Upper lobe of right lung (tissue), 1 donor: ENCODE measurements at regions not wholly inside any gene's neighbourhood (a gene's known extent, or its start where the extent isn't known, plus 50 kb on each side); places are given as distances from the start of the nearest gene placed in this dataset.

Source experiments
- ATAC-seq: fragments of 200-7000 bp; cut with Tn5 transposase; one replicate; pipeline ENCODE4 v1.9.1; 2020; ENCODE audit warnings: mild to moderate bottlenecking, moderate library complexity
- DNase-seq: peaks from one replicate; pipeline ENCODE4 v3.0.0-alpha.2; 2020
- H3K27ac ChIP-seq: fragments of 200-600 bp; one replicate; pipeline ENCODE4 v1.8.0; 2022
- H3K27me3 ChIP-seq: fragments of 200-600 bp; one replicate; pipeline ENCODE4 v1.8.0; 2022; ENCODE audit warnings: mild to moderate bottlenecking
- H3K36me3 ChIP-seq: fragments of 200-600 bp; one replicate; pipeline ENCODE4 v1.8.0; 2022
- H3K4me1 ChIP-seq: fragments of 200-600 bp; one replicate; pipeline ENCODE4 v1.8.0; 2022
- H3K4me3 ChIP-seq: fragments of 200-600 bp; one replicate; pipeline ENCODE4 v1.8.0; 2022; ENCODE audit warnings: mild to moderate bottlenecking
- H3K9me3 ChIP-seq: fragments of 200-600 bp; one replicate; pipeline ENCODE4 v1.8.0; 2022
- CTCF ChIP-seq: fragments of 200-600 bp; IDR thresholded peaks from one replicate; pipeline ENCODE4 v1.8.0; 2022; ENCODE audit warnings: antibody characterized with exemption
- intact Hi-C: fragments of 100-400 bp; cut with DNase I; formaldehyde crosslinking; loops from one replicate; pipeline ENCODE4 v1.11.0; 2022
- donor health status: DM: no; HTN: yes; CAD: no; lungs with severe emphysema.

- intact Hi-C loops, result no loop called here
- TF ChIP-seq CTCF, result no peak
- H3K4me1 ChIP-seq, result no peaks in the 10 kb centered on the region
These were observed 182.2 kb upstream of the CPHXL start for GRCh38 chr16:75908331-75909117.

GRCh38 chr16:75909746-75910145 lies 183.5 kb upstream of the CPHXL start:
- Histone ChIP-seq H3K36me3 (no peaks in the 10 kb centered on the region), H3K27me3 (no peaks in the 10 kb centered on the region), H3K27ac (no peak overlapping the region), H3K4me1 (no peaks in the 10 kb centered on the region), H3K4me3 (no peak overlapping the region), H3K9me3 (no peaks in the 10 kb centered on the region)
- ATAC-seq (no peak), DNase-seq (no peak)
- intact Hi-C loops, result no loop called here
- no peak for TF ChIP-seq CTCF

More at GRCh38 chr16:75908331-75909117, 182.2 kb upstream of the CPHXL start:
- Histone ChIP-seq H3K36me3 (no peaks in the 10 kb centered on the region), H3K4me3 (no peak overlapping the region), H3K27ac (no peak overlapping the region), H3K27me3 (no peaks in the 10 kb centered on the region), H3K9me3 (no peaks in the 10 kb centered on the region)
- no peak for ATAC-seq
- no peak for DNase-seq

- no peaks in the 10 kb centered on the region for H3K9me3 ChIP-seq
- TF ChIP-seq CTCF, result no peak
- no peak for ATAC-seq
- intact Hi-C loops, result no loop called here
- no peaks in the 10 kb centered on the region for H3K36me3 ChIP-seq
- H3K4me1 ChIP-seq, result no peaks in the 10 kb centered on the region
- no peak for DNase-seq
- no peak overlapping the region for H3K27ac ChIP-seq
- H3K27me3 ChIP-seq, result no peaks in the 10 kb centered on the region
- H3K4me3 ChIP-seq, result no peak overlapping the region
These were observed 185.6 kb upstream of the CPHXL start for GRCh38 chr16:75911896-75912295.

GRCh38 chr16:75913958-75914357 lies 187.7 kb upstream of the CPHXL start:
- Histone ChIP-seq H3K36me3 (no peaks in the 10 kb centered on the region), H3K27me3 (no peaks in the 10 kb centered on the region), H3K9me3 (no peaks in the 10 kb centered on the region), H3K4me1 (no peaks in the 10 kb centered on the region), H3K27ac (no peak overlapping the region), H3K4me3 (no peak overlapping the region)
- intact Hi-C loops, result no loop called here
- ATAC-seq, result no peak
- no peak for DNase-seq
- no peak for TF ChIP-seq CTCF

- no peak for ATAC-seq
- Histone ChIP-seq H3K9me3 (no peaks in the 10 kb centered on the region), H3K27me3 (no peaks in the 10 kb centered on the region), H3K4me3 (no peak overlapping the region), H3K4me1 (no peaks in the 10 kb centered on the region), H3K27ac (no peak overlapping the region), H3K36me3 (no peaks in the 10 kb centered on the region)
- TF ChIP-seq CTCF, result no peak
- no peak for DNase-seq
- intact Hi-C loops, result no loop called here
These were observed 190.2 kb upstream of the CPHXL start for GRCh38 chr16:75916451-75916850.
